ENCODE measurements at regions not wholly inside any gene's neighbourhood (a gene's known extent, or its start where the extent isn't known, plus 50 kb on each side); places are given as distances from the start of the nearest gene placed in this dataset.

DNA sequence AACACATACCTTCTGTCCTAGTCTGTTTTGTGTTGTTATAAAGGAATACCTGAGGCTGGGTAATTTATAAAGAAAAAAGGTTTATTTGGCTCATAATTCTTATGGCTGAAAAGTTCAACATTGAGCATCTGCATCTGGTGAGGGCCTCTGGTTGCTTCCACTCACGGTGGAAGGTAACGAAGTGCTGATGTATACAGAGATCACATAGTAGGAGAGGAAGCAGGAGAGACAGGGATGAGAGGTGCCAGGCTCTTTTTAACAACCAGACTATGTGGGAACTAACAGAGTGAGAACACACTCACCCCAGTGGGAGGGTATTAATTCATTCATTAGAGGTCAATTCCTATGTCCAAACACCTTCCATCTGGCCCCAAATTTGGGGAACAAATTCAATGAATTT, 463.8 kb downstream of the DSC3 start:
- Mint-ChIP-seq H3K4me3 (no peak overlapping the region), H3K36me3 (ENCODE audit: low read depth) (no peaks in the 10 kb centered on the region), H3K27me3 (no peaks in the 10 kb centered on the region), H3K9me3 (peaks cover 2% of the 10 kb centered on the region), H3K4me1 (no peaks in the 10 kb centered on the region), H3K27ac (no peak overlapping the region)
- ChIA-PET POLR2A (no interaction called here), CTCF (no interaction called here)
- DNase-seq, result no peak

DNA sequence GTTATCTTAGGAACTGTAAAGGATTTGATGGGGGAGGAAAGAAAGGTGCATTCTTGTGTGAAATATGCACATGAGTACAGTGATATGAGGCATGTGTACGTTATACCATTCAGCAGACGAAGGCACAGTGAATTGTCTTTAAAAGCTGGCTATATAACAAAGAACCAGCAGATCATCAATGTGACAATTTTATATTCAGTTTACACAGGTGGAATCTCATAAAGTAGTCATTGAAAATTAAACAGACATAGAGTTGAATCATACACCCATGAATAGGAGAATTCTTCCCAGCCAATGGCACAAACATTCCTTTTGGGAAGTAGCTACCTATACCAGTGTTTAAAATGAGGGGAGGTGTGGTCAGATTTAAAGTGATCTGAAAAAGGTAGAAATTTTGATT, 470.3 kb downstream of the DSC3 start:
- Mint-ChIP-seq H3K36me3 (ENCODE audit: low read depth) (no peaks in the 10 kb centered on the region), H3K9me3 (peaks cover 24% of the 10 kb centered on the region), H3K27me3 (no peaks in the 10 kb centered on the region), H3K4me3 (no peak overlapping the region), H3K27ac (no peak overlapping the region), H3K4me1 (no peaks in the 10 kb centered on the region)
- CTCF ChIA-PET, result no interaction called here
- no peak for DNase-seq
- POLR2A ChIA-PET, result no interaction called here

DNA sequence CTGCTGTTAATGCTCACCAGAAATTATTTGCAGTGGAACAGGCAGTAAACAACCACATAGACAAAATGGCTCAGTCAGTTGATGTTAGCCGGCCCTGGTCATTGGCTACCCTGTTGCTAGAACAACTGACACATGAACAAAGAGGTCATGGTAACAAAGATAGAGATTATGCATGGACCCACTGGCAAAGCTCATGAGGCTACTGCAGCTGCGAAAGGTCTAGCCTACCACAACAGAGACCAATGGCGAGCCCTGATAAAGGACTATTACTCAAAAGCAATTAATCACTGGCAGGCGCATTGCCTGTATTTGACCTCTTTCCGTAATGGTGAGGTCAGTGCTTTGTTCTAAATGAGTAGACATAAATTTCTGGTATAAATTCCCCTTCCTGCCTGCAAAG, 474.2 kb downstream of the DSC3 start:
- no peak overlapping the region for H3K4me3 Mint-ChIP-seq
- no peaks in the 10 kb centered on the region for H3K4me1 Mint-ChIP-seq
- POLR2A ChIA-PET, result no interaction called here
- DNase-seq, result no peak
- H3K9me3 Mint-ChIP-seq, result peaks cover 20% of the 10 kb centered on the region
- CTCF ChIA-PET, result no interaction called here
- no peaks in the 10 kb centered on the region for H3K36me3 Mint-ChIP-seq (ENCODE audit: low read depth)
- no peak overlapping the region for H3K27ac Mint-ChIP-seq
- H3K27me3 Mint-ChIP-seq, result no peaks in the 10 kb centered on the region

DNA sequence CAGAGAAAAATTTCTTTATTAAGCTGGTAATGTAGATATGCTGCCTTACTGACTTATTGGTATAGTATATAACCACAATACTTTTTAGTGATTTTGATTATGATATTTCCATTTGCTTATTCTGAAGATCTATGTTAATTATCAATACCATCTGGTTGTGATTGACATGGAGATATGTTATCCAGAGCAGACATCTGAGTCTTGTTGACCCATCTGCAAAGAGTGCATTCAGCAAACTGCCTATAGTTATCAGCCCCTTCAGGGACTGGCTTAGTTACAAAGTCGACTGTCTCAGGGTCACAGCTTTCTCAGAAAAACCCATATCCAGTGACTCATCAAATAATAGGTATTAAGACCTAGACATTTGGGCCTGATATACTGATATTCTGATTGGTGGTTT, 475.7 kb downstream of the DSC3 start:
- Mint-ChIP-seq H3K9me3 (peaks cover 20% of the 10 kb centered on the region), H3K27me3 (no peaks in the 10 kb centered on the region), H3K4me1 (no peaks in the 10 kb centered on the region), H3K27ac (no peak overlapping the region), H3K4me3 (no peak overlapping the region), H3K36me3 (ENCODE audit: low read depth) (no peaks in the 10 kb centered on the region)
- ChIA-PET POLR2A (no interaction called here), CTCF (no interaction called here)
- no peak for DNase-seq

DNA sequence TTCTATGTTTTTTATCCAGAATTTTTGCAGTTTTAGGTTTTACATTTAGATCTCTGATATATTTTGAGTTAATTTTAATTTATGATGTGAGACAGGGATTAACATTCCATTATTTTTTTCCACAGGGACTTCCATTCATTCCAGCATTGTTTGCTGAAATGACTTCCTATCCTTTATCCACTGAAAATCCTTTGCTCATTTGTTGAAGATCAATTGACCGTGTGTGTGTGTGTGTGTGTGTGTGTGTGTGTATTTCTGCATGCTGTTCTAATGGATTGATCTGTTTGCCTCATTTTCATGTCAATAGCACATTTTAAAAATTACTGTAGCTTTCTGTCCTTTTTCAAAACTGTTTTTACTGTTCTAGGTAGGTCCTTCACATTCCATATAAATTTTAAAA, 480.3 kb downstream of the DSC3 start:
- DNase-seq, result no peak
- Mint-ChIP-seq H3K9me3 (peaks cover 5% of the 10 kb centered on the region), H3K4me1 (no peaks in the 10 kb centered on the region), H3K36me3 (ENCODE audit: low read depth) (no peaks in the 10 kb centered on the region), H3K27ac (no peak overlapping the region), H3K4me3 (no peak overlapping the region), H3K27me3 (no peaks in the 10 kb centered on the region)
- ChIA-PET POLR2A (no interaction called here), CTCF (no interaction called here)

DNA sequence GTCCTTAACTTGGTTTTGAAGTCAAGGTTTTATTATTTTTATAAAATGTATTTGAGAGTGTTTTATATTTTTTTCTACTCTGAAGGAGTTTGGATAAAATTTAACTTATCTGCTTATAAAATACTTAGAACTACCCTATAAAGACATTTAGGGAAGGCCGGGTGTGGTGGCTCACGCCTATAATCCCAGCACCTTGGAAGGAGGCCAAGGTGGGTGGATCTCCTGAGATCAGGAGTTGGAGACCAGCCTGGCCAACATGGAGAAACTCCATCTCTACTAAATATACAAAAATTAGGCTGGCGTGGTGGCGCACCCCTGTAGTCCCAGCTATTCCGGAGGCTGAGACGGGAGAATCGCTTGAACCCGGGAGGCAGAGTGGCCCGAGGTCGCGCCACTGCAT, 486.4 kb downstream of the DSC3 start:
- Mint-ChIP-seq H3K27ac (no peak overlapping the region), H3K9me3 (peaks cover 8% of the 10 kb centered on the region), H3K36me3 (ENCODE audit: low read depth) (no peaks in the 10 kb centered on the region), H3K4me3 (no peak overlapping the region), H3K4me1 (no peaks in the 10 kb centered on the region), H3K27me3 (no peaks in the 10 kb centered on the region)
- POLR2A ChIA-PET, result no interaction called here
- CTCF ChIA-PET, result no interaction called here
- no peak for DNase-seq

DNA sequence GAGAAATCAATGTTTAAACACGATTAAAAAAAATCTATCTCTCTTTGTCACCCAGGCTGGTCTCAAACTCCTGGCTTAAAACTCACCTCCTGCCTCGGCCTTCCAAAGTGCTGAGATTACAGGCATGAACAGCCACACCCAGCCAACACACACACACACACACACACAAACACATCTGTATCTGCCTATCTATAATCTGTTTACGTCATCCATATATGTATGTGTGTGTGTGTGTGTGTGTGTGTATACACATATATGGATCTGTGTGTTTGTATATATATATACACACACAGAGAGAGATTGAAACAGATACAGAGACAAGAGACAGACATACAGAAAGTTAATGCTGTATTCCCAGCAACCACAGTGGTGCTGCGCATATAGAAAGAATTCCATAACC, 497.1 kb downstream of the DSC3 start:
- no peaks in the 10 kb centered on the region for H3K4me1 Mint-ChIP-seq

DNA sequence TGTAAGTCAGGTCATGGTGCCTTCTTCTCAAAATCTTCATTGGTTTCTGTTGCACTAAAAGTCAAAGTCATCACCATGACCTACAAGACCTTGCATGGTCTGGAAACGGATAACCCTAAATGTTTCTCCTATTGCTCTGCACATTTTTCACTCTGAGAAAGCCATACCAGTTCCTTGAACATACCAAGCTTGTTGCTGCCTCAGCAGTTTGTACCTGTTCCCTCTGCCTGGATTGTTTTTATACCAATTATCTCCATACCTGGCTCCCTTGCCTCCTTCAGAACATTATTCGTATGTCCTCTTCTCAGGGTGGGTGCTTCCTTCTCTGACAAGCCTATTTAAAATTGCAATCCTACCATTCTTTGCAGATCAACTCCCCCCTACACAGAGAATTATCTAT, 498.4 kb downstream of the DSC3 start:
- ChIA-PET POLR2A (no interaction called here), CTCF (no interaction called here)
- no peaks in the 10 kb centered on the region for H3K36me3 Mint-ChIP-seq (ENCODE audit: low read depth)
- H3K4me1 Mint-ChIP-seq, result no peaks in the 10 kb centered on the region
- H3K9me3 Mint-ChIP-seq, result peaks cover 16% of the 10 kb centered on the region
- DNase-seq, result no peak
- H3K27me3 Mint-ChIP-seq, result no peaks in the 10 kb centered on the region
- no peak overlapping the region for H3K27ac Mint-ChIP-seq
- no peak overlapping the region for H3K4me3 Mint-ChIP-seq

More for the DNA sequence above, 497.1 kb downstream of the DSC3 start:
- peaks cover 18% of the 10 kb centered on the region for H3K9me3 Mint-ChIP-seq
- ChIA-PET CTCF (no interaction called here), POLR2A (no interaction called here)
- no peak overlapping the region for H3K4me3 Mint-ChIP-seq
- no peaks in the 10 kb centered on the region for H3K36me3 Mint-ChIP-seq (ENCODE audit: low read depth)
- DNase-seq, result no peak
- H3K27me3 Mint-ChIP-seq, result no peaks in the 10 kb centered on the region
- no peak overlapping the region for H3K27ac Mint-ChIP-seq

DNA sequence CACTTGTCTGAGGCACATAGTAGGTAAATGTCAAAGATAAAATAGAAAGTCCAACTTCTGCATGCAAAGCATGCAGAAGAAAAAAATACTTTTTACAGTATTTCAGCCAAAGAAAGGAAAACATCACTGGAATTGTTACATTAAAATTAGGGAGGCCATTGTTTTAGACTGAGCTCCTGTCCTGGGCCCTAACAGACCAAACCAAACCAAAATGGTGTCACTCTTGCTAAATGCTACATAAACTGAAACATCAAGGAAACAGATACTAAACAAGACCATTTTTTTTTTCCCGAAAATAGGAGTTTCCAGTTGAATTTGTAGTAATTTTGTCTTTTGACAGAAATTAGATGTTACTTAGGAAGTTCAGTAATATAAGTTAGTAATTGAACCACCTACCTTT, 508.8 kb downstream of the DSC3 start:
- no peaks in the 10 kb centered on the region for H3K4me1 Mint-ChIP-seq
- H3K9me3 Mint-ChIP-seq, result peaks cover 3% of the 10 kb centered on the region
- no peaks in the 10 kb centered on the region for H3K36me3 Mint-ChIP-seq (ENCODE audit: low read depth)
- H3K27ac Mint-ChIP-seq, result no peak overlapping the region
- DNase-seq, result no peak
- H3K4me3 Mint-ChIP-seq, result no peak overlapping the region
- ChIA-PET CTCF (no interaction called here), POLR2A (no interaction called here)
- no peaks in the 10 kb centered on the region for H3K27me3 Mint-ChIP-seq

DNA sequence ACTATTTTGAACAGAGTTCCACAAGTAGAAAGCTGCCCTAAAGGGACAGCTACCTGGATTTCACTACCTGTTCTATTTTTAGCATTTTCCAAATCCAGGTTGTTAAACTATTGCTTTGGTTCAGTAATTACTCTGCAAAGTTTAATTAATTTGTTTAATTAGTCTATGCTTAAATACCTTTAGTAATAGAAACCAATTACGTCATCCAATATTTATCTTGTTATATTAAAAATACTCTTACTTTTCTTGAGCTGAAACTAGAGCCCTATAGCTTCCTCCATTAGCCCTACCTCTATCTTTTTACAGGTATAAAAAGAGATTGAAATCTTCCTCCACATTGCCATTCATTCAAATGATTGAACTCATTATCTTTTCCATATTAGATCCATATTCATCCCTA, 514.6 kb downstream of the DSC3 start:
- Mint-ChIP-seq H3K4me3 (no peak overlapping the region), H3K27ac (no peak overlapping the region)

DNA sequence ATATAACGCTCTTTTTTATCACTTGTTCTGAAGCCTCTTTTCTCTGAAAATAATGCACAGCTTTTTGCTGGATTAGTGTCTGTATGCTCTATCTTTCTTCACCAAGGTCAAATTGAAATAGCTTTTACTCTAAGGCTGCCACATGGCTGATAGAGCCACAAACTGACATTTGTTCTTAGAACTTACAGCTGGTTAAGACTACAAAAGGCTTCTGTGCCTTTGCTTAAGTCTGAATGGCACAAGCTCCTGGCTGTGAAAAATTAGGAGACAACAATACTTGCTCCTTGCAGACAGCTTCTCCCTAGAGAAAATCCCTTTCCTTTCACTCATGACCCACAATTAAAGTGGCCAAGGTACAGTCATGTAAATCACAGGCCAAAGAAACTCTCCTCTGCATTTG, 515.3 kb downstream of the DSC3 start:
- DNase-seq, result no peak
- Mint-ChIP-seq H3K27ac (no peak overlapping the region), H3K27me3 (no peaks in the 10 kb centered on the region), H3K4me3 (no peak overlapping the region), H3K4me1 (no peaks in the 10 kb centered on the region), H3K36me3 (ENCODE audit: low read depth) (no peaks in the 10 kb centered on the region), H3K9me3 (peaks cover 11% of the 10 kb centered on the region)
- CTCF ChIA-PET, result no interaction called here
- POLR2A ChIA-PET, result no interaction called here

More for the DNA sequence above, 514.6 kb downstream of the DSC3 start:
- H3K9me3 Mint-ChIP-seq, result peaks cover 11% of the 10 kb centered on the region
- ChIA-PET CTCF (no interaction called here), POLR2A (no interaction called here)
- no peaks in the 10 kb centered on the region for H3K27me3 Mint-ChIP-seq
- H3K36me3 Mint-ChIP-seq (ENCODE audit: low read depth), result no peaks in the 10 kb centered on the region
- H3K4me1 Mint-ChIP-seq, result no peaks in the 10 kb centered on the region
- no peak for DNase-seq

DNA sequence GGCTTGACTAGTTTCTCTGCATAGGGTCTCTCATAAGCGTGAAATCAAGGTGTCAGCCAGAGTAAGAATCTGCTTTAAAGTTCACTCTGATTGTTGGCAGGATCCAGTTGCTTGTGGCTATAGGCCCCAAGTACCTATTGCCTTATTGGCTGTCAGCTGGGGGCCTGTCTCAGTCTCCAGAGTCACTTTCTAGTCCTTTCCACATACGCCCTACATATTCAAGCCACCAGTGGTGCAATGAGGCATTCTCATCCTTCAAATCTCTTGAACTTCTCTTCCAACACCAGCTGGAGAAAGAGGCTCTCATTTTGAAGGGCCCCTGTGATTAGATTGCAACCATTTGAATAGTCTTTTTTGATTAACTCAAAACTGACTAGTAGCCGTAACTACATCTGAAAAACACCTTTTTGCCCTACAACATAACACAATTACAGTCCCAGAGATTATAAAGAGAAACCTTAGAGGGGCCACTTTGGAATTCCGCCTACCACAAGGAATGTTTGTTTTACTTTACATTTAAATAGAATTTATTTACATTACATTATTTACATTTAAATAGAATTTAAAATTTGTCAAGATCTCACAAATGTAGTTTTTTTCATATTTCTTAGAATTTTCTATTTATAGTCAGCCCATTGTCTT, 520.1 kb downstream of the DSC3 start:
- ChIA-PET CTCF (no interaction called here), POLR2A (no interaction called here)
- H3K4me1 Mint-ChIP-seq, result no peaks in the 10 kb centered on the region
- no peak overlapping the region for H3K4me3 Mint-ChIP-seq
- no peaks in the 10 kb centered on the region for H3K27me3 Mint-ChIP-seq
- H3K27ac Mint-ChIP-seq, result no peak overlapping the region
- no peak for DNase-seq
- H3K9me3 Mint-ChIP-seq, result peaks cover 7% of the 10 kb centered on the region
- no peaks in the 10 kb centered on the region for H3K36me3 Mint-ChIP-seq (ENCODE audit: low read depth)

DNA sequence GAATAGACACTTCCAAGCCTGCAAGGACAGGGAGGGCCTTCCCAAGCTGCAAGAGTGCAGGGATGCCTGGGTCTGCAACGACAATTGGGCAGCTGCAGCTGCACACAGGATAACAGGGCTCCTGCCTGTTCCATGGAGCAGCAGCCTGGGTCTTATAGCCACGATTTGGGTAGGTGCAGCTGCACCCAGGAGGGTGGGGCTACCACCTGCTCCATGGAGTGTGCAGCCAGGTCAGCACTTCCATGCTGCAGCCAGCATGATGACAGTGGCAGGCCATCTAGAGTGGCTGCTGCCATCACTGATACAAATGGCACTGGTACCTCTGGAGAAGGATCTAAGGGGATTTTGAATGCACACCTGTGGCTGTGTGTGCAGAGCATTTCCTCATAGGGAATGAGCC, 528.5 kb downstream of the DSC3 start:
- no peaks in the 10 kb centered on the region for H3K27me3 Mint-ChIP-seq
- H3K27ac Mint-ChIP-seq, result no peak overlapping the region
- H3K36me3 Mint-ChIP-seq (ENCODE audit: low read depth), result no peaks in the 10 kb centered on the region
- POLR2A ChIA-PET, result no interaction called here
- H3K9me3 Mint-ChIP-seq, result peaks cover 13% of the 10 kb centered on the region
- no peaks in the 10 kb centered on the region for H3K4me1 Mint-ChIP-seq
- DNase-seq, result no peak
- no peak overlapping the region for H3K4me3 Mint-ChIP-seq
- CTCF ChIA-PET, result no interaction called here

DNA sequence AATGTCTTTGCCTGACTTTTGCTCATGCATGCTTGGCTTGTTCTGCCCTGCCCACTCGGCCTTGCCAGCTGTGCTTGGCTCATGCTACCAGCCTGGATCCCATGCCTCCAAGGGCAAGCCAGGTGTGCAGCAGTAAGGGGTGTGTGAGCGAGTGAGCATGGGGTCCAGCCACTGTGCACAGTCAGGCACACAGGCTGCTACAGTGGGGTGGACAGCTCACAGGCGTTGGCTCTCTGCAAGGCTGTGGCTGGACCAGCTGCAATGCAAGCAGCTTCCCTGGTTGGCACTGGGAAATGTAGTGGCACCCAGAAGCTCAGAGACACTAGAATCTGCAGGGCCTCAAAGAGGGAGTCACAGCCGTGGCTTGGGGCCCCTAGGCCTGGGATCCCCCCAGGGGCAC, 529.7 kb downstream of the DSC3 start:
- no peaks in the 10 kb centered on the region for H3K4me1 Mint-ChIP-seq
- H3K36me3 Mint-ChIP-seq (ENCODE audit: low read depth), result no peaks in the 10 kb centered on the region
- H3K27me3 Mint-ChIP-seq, result no peaks in the 10 kb centered on the region
- no peak overlapping the region for H3K4me3 Mint-ChIP-seq
- no peak overlapping the region for H3K27ac Mint-ChIP-seq
- CTCF ChIA-PET, result no interaction called here
- POLR2A ChIA-PET, result no interaction called here
- no peak for DNase-seq
- H3K9me3 Mint-ChIP-seq, result peaks cover 12% of the 10 kb centered on the region

DNA sequence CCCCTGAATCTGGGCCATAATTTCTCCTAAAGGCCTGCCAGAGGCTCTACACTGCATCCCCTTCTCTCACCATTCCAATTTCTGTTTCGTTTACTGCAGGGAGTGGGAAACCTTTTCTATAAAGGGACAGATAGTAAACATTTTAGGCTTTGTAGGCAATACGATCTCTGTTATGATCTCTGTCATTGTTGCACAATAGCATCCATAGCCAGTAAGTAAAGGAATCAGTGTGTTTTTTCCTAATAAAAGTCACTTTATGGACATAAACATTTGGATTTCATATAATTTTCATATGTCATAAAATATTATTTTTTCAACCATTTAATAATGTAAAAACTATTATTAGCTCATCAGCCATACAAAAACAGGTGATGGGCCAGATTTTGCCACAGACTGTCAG, 531.7 kb downstream of the DSC3 start:
- CTCF ChIA-PET, result no interaction called here
- DNase-seq, result no peak
- H3K4me3 Mint-ChIP-seq, result no peak overlapping the region
- peaks cover 12% of the 10 kb centered on the region for H3K9me3 Mint-ChIP-seq
- POLR2A ChIA-PET, result no interaction called here
- H3K36me3 Mint-ChIP-seq (ENCODE audit: low read depth), result no peaks in the 10 kb centered on the region
- H3K27ac Mint-ChIP-seq, result no peak overlapping the region
- H3K4me1 Mint-ChIP-seq, result no peaks in the 10 kb centered on the region
- no peaks in the 10 kb centered on the region for H3K27me3 Mint-ChIP-seq
